Stimulated activated CD4-positive, alpha-beta T cell treated with anti-CD3 and anti-CD28 coated beads, Interleukin-2, amount 100 ng/mL, for 48 hours (primary cell): ENCODE measurements at regions not wholly inside any gene's neighbourhood (a gene's known extent, or its start where the extent isn't known, plus 50 kb on each side); places are given as distances from the start of the nearest gene placed in this dataset.

Source experiments
- DNase-seq, 2 donors: peaks; one replicate each; pipeline ENCODE4 v3.0.0-alpha.2; 2020

- DNase-seq: no peak
Observed at GRCh38 chr2:235170536-235171521, 219.0 kb downstream of the SH3BP4 start.

DNA sequence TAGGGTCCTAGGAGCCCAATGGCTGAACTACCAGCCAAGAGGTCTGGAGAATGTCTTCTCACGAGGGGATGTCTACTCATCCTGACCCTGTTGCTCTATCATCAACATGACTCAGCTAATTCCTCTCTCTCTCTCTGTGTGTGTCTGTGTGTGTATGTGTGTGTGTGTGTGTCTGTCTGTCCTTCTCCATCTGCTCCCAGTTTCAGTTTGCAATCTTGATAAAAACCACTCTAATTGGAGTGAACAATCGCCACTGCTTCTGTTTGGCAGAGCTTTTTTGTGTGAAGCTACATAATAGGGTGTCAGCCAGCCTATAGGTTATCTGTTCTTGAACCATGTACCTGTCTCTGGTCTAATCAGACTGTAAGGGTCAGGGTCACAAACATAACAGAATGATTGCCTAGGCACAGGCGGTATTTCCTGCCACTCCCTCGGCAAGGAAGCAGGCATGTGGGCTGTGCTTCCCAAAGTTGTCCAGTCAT lies 219.8 kb downstream of the SH3BP4 start:
- no peak for DNase-seq

DNA sequence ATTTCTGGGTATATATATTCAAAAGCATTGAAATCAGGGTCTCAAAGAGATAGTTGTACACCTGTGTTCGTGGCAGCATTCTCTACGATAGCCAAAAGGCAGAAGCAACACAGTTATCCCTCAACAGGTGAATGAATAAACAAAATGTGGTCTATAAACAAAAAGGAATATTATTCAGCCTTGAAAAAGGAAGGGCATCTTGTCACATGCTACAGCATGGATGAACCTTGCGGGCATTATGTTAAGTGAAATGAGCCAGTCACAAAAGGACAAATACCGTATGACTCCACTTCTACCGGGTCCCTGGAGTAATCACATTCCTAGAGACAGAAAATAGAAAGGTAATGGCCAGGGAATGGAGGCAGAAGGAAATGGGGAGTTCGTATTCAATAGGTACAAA lies 228.8 kb downstream of the SH3BP4 start:
- no peak for DNase-seq

DNA sequence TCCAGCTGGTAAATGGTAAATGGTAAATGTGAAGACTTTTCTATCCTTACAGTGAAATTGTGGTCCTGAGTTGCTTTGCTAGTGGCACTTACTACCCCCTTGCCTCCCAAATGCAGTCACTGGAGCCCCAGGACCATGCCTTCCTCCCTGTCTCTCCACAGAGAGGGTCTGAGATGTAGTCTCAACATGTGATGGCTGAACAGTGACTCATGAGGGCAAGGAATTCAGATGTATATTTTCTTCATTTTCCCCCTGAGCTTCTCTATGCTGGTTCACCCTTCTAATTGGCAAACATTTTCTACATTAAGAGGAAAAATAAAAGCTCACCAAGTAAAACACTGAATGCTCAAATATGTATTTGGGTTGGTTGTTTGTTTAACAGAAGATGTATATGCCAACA lies 232.0 kb downstream of the SH3BP4 start:
- DNase-seq: no peak

DNA sequence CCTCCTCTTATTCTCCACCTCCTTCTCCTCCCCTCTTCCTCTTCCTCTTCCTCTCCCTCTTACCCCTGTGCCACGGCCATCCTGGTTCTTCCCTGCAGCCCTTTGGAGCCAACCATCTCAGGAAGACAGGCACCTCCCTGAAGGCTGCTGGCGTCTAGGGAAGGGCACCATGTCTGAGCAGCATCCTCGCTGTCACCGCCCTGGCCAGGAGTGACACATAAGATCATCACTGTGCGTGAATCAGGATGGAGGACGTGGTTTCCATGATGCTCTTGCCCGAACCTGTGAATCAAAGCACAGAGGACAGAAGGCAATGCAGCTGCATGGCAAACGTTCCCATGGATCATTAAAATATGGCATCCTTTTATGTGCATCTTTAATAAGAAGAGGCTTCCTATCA lies 236.0 kb downstream of the SH3BP4 start:
- DNase-seq: no peak

- no peak for DNase-seq
Observed at GRCh38 chr2:235191486-235191885, 239.7 kb downstream of the SH3BP4 start.

GRCh38 chr2:235191978-235192377 lies 240.2 kb downstream of the SH3BP4 start:
- DNase-seq: no peak

GRCh38 chr2:235194351-235194750 lies 242.5 kb downstream of the SH3BP4 start:
- no peak for DNase-seq

GRCh38 chr2:235194836-235195235 lies 243.0 kb downstream of the SH3BP4 start:
- no peak for DNase-seq

GRCh38 chr2:235195921-235196320 lies 244.1 kb downstream of the SH3BP4 start:
- no peak for DNase-seq

DNA sequence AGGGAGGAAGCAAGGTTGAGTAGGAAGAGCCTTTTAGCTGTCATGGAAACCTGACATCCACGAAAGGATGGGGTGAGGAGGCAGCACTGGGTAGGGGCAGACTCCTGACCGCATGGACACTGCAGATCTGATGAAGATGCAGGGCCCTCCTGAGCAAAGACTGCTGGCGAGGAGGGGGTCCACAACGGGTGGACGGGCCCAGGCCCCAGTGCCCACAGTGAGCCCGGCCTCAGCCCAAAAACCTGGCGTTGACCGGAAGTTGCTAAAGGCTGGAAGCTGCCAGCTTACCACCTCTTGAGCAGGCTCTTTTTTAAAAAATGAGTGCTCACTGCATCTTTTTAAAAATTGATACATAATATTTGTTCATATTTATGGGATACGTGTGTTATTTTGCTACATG lies 247.3 kb downstream of the SH3BP4 start:
- DNase-seq: no peak

DNA sequence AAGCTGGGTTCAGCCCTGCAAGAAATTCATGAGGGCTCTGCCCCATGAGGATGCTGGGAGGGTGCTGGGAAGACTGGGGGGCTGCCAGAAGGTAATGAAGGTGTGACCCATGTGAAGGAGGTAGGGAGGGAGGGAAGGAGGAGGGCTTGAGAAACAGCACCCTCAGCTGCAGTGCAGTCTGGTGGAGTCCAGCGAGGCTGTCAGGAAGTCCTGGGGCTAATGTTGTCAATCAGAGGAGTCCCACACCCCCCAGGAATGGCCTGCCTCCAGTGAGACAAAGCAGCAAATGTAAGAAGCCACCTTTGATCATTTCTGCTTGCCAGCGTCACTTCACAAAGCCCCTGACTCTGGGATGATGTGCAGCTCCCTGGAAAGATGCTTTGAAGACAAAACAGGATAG lies 248.4 kb downstream of the SH3BP4 start:
- DNase-seq: no peak

DNA sequence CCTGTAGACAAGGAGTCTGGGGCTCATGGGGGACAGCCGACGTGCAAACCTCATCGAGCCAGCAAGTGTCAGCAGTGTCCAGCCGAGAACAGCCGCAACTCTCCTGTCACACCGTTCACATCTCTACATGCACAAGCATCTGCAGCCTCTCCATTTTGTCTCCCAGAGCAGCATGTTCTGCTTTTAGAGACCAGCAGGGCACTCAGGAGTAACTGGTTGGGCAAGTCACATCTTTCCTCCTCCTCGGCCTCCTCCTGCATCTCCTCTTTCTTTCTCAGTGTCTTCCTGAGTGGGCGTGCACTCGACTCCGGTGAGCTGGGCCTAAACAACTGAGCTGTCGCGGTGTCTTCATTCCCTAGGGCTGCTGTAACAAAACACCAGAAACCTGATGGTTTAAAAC lies 249.9 kb downstream of the SH3BP4 start:
- no peak for DNase-seq

- DNase-seq: no peak
Observed at GRCh38 chr2:235204948-235205347, 253.1 kb downstream of the SH3BP4 start.

- DNase-seq: no peak
Observed at GRCh38 chr2:235206399-235206798, 254.6 kb downstream of the SH3BP4 start.

DNA sequence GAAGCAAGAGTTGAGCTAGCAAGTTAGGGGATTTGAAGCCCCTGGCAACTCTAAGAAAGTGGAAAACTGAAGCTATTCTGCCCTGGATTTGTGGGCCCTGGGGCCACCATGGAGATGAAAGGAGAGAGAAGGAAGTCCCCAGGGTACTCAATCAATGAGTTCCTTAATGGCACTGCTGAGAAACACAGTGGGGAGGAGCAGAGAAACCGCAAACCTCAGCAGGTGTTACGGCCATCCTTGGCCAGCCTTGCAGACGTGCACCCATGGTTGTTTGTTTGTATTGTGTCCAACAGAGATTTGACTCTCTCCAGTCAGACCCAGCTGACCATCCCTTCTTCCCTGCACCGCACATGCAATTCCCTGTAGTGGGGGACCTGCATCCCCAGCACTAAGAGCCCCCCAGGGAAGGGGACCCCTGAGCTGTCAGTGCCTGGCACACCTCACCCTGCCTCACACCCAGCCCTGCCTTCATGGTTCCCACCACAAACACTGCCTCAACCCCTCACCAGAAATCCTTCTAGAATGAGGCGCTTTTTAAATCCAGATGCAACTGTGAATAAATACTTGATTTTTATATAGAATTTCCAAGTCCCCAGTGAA lies 255.3 kb downstream of the SH3BP4 start:
- no peak for DNase-seq

GRCh38 chr2:235211056-235211455 lies 259.2 kb downstream of the SH3BP4 start:
- no peak for DNase-seq

GRCh38 chr2:235212501-235213158 lies 260.8 kb downstream of the SH3BP4 start:
- DNase-seq: no peak

DNA sequence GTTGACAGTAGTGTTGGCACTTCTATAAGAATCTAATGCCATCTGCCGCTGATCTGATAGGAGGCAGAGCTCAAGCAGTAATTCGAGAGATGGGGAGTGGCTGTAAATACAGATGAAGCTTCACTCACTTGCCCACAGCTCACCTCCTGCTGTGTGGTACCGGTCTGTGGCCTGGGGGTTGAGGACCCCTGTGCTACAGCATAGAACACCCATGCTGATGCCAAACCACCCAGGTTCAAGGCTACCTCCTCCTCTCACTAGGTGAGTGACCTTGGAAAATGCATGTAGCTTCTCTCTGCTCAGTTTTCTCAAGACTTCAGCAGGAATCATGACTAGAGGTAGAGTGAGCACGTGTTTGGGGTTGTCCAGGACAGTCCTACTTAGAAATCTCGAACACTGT lies 263.4 kb downstream of the SH3BP4 start:
- DNase-seq: no peak

DNA sequence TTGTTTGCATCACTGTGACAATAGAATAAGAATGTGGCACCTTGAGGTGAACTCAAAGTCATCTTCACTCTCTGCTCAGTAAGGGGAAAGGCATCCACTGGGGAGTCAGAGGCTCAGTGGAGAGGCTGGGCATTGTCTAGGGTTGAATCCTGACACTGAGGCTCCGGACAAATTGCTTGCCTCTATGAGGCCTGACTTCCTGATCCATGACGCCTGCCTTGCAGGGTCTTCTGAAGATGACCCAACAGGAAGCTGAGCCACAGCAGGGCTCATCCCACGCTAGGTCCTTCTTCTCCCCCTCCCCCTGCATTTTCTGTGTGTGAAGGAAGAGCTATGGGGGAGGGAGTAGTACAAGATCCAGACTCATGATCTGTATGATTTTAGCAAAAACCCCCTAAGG lies 265.1 kb downstream of the SH3BP4 start:
- no peak for DNase-seq

DNA sequence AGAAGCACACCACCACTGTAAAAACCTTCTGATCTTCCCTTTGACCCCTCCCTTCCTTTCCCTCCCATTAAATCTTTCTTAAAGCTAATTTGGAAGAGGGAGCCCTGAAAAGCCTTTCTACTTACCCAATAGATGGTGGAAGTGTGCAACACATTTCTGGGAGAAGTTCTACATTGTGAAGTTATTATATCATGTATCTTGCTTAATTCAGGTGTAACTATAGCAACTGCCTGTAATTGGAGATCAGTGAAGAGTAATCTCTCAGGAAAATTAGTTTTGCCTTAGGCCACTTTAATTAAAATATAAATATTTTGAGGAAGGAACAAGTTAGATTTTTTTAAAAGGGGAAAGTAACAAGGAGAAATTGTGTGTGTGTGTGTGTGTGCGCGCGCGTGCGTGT lies 266.0 kb downstream of the SH3BP4 start:
- no peak for DNase-seq

- no peak for DNase-seq
Observed at GRCh38 chr2:235218486-235218907, 266.7 kb downstream of the SH3BP4 start.

- DNase-seq: no peak
Observed at GRCh38 chr2:235219048-235219447, 267.2 kb downstream of the SH3BP4 start.

DNA sequence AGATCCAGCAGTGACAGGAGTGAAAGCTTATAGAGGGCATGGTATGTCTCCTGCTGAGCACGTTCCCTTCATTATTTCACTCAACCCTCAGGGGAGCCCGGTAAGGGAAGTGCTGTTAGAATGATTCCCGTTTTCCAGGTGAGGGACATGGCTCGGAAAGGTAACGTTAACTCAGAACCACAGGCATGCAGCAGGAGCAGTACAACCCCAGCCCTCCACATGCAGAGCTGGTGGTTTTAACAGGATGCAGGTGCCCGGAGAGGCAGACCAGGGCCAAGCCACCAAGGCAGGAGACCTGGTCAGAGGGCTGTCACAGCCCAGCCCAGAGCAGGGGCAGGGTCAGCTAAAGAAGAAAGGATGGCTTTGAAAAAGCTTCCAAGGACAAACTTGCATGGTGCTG lies 268.5 kb downstream of the SH3BP4 start:
- DNase-seq: no peak
